ENCODE measurements at regions not wholly inside any gene's neighbourhood (a gene's known extent, or its start where the extent isn't known, plus 50 kb on each side); places are given as distances from the start of the nearest gene placed in this dataset.

GRCh38 chr5:32519508-32519907, 65.8 kb upstream of the SUB1 start:
- TF ChIP-seq, protein P1, sequence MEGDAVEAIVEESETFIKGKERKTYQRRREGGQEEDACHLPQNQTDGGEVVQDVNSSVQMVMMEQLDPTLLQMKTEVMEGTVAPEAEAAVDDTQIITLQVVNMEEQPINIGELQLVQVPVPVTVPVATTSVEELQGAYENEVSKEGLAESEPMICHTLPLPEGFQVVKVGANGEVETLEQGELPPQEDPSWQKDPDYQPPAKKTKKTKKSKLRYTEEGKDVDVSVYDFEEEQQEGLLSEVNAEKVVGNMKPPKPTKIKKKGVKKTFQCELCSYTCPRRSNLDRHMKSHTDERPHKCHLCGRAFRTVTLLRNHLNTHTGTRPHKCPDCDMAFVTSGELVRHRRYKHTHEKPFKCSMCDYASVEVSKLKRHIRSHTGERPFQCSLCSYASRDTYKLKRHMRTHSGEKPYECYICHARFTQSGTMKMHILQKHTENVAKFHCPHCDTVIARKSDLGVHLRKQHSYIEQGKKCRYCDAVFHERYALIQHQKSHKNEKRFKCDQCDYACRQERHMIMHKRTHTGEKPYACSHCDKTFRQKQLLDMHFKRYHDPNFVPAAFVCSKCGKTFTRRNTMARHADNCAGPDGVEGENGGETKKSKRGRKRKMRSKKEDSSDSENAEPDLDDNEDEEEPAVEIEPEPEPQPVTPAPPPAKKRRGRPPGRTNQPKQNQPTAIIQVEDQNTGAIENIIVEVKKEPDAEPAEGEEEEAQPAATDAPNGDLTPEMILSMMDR (IDR thresholded peaks at IDR 0.05; ENCODE audit: low read length) = no peak
- no peak for TF ChIP-seq EZH2 (IDR thresholded peaks at IDR 0.05; ENCODE audit: borderline replicate concordance, low read length)

Data from OCI-LY1 (cell line).